ENCODE measurements at regions not wholly inside any gene's neighbourhood (a gene's known extent, or its start where the extent isn't known, plus 50 kb on each side); places are given as distances from the start of the nearest gene placed in this dataset.

DNA sequence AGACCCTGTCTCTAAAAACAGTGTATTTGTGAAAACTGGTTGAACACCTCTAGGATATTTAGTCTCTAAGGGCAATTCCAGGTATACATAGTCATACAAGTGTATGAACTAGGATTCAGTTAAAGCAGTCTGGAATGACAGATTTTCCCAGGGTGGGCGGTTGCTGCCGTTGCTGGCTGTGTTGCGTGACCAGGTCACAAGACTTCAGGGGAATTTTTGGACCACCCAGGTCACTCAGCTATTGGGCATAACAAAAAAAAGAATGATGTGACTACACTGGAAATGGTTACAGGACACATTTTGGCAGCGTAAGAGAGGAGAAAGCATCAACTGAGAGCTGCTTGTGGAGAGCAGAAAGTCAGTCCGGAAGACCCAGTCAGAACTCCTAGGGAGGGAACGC lies 58.0 kb upstream of the ZBTB7C start:
- TF ChIP-seq, protein P1, sequence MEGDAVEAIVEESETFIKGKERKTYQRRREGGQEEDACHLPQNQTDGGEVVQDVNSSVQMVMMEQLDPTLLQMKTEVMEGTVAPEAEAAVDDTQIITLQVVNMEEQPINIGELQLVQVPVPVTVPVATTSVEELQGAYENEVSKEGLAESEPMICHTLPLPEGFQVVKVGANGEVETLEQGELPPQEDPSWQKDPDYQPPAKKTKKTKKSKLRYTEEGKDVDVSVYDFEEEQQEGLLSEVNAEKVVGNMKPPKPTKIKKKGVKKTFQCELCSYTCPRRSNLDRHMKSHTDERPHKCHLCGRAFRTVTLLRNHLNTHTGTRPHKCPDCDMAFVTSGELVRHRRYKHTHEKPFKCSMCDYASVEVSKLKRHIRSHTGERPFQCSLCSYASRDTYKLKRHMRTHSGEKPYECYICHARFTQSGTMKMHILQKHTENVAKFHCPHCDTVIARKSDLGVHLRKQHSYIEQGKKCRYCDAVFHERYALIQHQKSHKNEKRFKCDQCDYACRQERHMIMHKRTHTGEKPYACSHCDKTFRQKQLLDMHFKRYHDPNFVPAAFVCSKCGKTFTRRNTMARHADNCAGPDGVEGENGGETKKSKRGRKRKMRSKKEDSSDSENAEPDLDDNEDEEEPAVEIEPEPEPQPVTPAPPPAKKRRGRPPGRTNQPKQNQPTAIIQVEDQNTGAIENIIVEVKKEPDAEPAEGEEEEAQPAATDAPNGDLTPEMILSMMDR (IDR thresholded peaks at IDR 0.05; ENCODE audit: low read length), result no peak
- TF ChIP-seq EZH2 (optimal IDR thresholded peaks at IDR 0.05; ENCODE audit: low read depth, low read length) (no peak), EZH2phosphoT487 (IDR thresholded peaks at IDR 0.05; ENCODE audit: low read length) (no peak)
